ENCODE measurements at regions not wholly inside any gene's neighbourhood (a gene's known extent, or its start where the extent isn't known, plus 50 kb on each side); places are given as distances from the start of the nearest gene placed in this dataset.

GRCh38 chr7:149707448-149707886 lies 65.9 kb downstream of the ZNF467 start:
- TF ChIP-seq, protein P1, sequence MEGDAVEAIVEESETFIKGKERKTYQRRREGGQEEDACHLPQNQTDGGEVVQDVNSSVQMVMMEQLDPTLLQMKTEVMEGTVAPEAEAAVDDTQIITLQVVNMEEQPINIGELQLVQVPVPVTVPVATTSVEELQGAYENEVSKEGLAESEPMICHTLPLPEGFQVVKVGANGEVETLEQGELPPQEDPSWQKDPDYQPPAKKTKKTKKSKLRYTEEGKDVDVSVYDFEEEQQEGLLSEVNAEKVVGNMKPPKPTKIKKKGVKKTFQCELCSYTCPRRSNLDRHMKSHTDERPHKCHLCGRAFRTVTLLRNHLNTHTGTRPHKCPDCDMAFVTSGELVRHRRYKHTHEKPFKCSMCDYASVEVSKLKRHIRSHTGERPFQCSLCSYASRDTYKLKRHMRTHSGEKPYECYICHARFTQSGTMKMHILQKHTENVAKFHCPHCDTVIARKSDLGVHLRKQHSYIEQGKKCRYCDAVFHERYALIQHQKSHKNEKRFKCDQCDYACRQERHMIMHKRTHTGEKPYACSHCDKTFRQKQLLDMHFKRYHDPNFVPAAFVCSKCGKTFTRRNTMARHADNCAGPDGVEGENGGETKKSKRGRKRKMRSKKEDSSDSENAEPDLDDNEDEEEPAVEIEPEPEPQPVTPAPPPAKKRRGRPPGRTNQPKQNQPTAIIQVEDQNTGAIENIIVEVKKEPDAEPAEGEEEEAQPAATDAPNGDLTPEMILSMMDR (IDR thresholded peaks at IDR 0.05; ENCODE audit: low read length), result no peak
- TF ChIP-seq EZH2 (optimal IDR thresholded peaks at IDR 0.05; ENCODE audit: low read depth, low read length), result no peak
